ENCODE measurements at regions not wholly inside any gene's neighbourhood (a gene's known extent, or its start where the extent isn't known, plus 50 kb on each side); places are given as distances from the start of the nearest gene placed in this dataset.

DNA sequence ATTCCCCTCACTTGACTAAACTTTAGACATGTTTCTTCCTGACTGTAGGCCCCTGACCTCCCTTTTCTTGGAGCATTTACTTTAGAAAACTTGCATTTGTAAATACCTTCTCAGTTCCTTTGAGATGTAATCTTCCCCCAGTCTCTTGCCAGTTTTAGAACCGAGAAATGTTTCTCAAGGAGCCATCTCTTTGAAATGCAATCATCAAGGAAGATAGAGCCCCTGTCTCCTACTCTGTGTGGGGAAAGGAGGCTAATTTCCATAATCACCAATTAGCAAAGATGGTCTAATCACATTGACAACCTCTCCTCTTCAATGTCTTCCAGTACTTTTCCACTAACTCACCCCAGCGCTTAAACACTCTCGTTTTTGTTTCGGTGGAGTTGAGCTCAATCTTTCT is 70.0 kb upstream of the SMIM30 start:
- no peak for TF ChIP-seq CTCF (IDR thresholded peaks at IDR 0.05)
- TF ChIP-seq EZH2phosphoT487 (IDR thresholded peaks at IDR 0.05): no peak
- TF ChIP-seq EZH2 (IDR thresholded peaks at IDR 0.05): no peak
